ENCODE measurements at regions not wholly inside any gene's neighbourhood (a gene's known extent, or its start where the extent isn't known, plus 50 kb on each side); places are given as distances from the start of the nearest gene placed in this dataset.

- no peak for DNase-seq
Observed at GRCh38 chr5:4862500-4862899, 277.6 kb upstream of the ADAMTS16 start.

GRCh38 chr5:4866131-4866659 lies 273.9 kb upstream of the ADAMTS16 start:
- no peak for DNase-seq

DNA sequence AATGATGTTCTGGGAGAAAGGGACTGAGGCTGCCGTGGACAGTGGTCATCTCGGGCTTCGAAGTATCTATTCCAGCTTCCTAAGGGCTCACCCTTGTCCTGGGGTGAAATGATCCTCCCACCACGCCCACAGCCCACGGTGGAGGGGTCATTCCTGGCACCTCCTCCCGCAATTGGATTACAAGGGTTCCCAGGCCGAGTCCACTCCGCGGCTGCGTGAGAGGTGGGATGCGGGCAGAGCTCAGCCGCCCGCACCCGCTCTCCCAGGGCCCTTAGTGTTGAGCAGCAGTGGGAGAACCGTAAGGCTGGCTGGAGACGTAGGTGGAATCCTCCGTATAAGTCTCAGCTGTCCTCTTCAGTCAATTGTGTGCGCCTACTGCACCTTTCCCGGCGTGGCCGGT lies 273.3 kb upstream of the ADAMTS16 start:
- no peak for DNase-seq

DNA sequence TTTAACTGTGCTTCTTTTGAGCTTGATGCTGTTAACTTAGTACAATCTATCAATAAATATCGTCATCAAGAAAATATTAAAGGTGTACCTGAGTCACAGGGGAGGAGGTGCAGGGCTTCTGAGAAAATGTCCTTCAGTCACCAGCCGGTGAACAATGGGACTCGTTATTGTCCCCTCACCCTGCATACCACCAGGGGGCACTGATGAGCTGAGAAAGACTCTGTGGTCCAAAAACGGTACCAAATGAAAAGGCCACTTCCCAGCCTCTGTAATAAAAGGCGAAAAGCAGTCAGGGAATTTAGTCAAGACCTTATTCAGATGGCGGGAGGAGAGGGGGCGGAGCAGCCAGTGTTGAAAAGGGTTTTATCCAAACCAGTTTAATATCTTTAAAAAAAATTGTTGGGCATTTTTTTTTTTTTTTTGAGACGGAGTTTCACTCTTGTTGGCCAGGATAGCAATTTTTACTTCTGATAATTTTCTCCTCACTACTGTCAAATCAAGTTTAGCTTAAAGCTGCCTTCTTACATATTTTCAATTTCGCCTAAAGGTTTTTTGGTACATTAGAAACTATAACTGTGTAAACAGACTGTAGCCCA lies 271.9 kb upstream of the ADAMTS16 start:
- DNase-seq, result peak; percentile 5

DNA sequence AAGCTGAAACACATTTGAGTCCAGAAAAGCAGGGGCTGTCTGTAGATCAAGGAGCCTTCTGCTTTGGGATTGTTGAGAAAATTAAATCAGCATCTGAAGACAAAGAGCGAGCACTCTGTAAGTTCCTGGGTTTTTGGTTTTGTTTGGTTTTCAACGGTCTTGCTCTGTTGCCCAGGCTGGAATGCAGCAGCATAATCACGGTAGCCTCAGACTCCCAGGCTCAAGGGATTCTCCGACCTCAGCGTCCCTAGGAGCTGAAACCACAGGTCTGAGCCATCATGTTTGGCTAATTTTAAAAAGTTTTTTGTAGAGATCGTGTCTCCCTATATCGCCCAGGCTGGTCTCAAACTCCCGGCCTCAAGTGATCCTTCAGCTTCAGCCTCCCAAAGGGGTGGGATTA lies 266.5 kb upstream of the ADAMTS16 start:
- DNase-seq, result no peak

DNA sequence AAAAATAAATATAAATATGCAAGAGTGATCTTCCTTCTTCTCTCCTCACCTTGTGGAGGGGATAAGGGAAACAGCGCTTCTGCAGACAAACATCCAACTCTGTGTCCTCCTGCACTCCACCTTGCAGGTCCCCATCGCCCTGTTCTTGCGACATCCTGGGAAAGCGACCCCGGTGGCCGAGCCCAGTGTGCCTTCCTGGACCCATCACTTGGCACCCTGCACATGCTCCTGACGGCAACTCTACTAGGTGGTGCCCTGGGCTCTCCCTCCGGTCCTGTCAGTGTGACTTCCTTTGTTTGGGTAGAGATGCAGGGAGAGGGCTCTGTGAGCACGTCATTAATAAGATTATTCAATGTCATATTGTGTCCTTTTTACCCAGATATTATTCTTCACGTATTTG lies 266.0 kb upstream of the ADAMTS16 start:
- DNase-seq, result no peak

GRCh38 chr5:4875942-4876341 lies 264.2 kb upstream of the ADAMTS16 start:
- DNase-seq, result no peak

- DNase-seq, result no peak
Observed at GRCh38 chr5:4876804-4877203, 263.3 kb upstream of the ADAMTS16 start.

DNA sequence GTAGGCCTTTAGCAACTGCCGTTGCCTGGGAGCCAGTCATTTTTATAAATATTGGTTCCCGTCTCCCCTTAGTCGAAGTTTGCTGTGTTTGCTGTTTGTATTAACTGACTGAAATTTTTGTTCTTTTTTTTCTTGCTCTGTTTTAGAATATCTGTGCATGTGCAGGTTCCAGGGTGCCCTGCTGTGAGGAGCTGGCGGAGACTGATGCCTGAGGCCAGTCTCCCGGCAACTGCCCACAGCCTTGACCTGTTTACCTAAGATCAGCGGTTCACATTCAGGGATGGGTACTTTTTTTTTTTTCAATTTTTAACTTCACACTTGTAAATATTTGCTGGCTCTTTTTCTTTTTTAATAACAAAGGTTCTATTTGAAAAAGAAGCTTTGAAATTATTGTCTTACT lies 262.6 kb upstream of the ADAMTS16 start:
- no peak for DNase-seq

DNA sequence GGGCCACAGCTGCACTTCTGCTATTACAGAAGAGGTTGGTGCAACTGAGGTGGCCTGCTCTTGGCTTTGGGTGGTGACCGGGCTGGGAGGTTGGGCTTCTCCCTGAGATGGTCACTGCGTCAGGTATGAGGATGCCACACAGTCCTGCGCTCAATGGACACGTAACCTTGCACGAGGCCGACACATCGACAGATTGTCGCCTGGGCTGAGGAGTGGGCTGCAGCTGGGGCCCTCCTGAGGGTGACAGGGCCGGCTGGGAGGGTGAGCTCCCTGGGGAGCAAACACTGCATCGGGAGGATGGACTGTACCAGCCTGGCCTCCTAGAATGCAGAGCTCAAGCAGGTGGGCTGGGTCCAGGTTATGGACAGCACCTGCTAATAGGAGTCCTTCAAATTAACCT lies 261.1 kb upstream of the ADAMTS16 start:
- no peak for DNase-seq

- DNase-seq, result peak; percentile 10
Observed at GRCh38 chr5:4879693-4880303, 260.3 kb upstream of the ADAMTS16 start.

GRCh38 chr5:4880304-4880741 lies 259.8 kb upstream of the ADAMTS16 start:
- DNase-seq, result no peak

DNA sequence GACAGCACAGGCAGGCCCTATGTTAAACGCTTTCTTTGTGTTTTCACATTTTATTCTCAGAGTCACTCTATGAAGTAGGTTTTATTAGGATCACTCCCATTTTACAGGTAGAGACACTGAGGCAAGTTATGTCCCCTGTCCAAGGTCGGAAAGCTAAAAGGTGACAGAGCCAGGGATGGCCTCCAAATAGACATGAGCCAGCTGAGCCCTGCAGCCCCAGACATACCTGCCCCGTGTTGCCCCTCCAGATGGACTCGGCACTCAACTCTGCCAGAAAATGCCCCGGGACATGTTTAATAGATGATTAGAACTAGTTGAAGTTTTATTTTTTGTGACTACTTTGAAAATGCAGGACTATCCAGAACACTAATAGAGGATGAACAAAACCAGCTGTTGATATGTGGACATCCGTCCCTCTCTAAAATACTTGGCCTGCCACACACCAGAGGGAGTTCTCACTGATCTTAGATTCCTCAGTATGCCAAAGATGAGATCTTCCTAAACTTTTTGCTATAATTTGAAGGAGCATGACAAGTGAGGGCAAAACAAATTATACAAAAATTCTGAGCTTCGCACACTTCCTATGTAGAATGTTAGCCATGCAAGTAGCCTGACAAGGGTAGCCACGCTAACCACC lies 258.6 kb upstream of the ADAMTS16 start:
- no peak for DNase-seq

DNA sequence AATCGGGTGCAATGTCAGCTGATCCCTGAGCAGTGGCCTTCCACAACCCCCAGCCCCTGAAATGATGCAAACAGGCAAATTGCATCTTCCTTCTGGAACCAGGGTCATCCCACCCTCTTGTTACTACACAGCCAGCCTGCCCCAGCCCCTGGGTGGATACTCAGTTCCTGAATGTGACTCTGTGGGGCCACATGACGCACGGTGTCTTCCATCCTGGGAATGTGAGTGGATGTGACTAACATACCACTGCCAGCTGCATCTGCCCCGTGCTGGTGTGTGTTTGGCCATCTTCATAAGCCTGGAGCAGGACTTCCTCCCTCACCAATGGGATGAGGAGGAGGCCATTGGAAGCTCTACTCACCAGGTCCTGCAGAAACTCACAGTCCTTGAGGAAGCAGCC lies 257.9 kb upstream of the ADAMTS16 start:
- no peak for DNase-seq

- no peak for DNase-seq
Observed at GRCh38 chr5:4883360-4883759, 256.8 kb upstream of the ADAMTS16 start.

GRCh38 chr5:4893063-4893744 lies 246.9 kb upstream of the ADAMTS16 start:
- DNase-seq, result no peak

GRCh38 chr5:4896328-4896727 lies 243.8 kb upstream of the ADAMTS16 start:
- no peak for DNase-seq

DNA sequence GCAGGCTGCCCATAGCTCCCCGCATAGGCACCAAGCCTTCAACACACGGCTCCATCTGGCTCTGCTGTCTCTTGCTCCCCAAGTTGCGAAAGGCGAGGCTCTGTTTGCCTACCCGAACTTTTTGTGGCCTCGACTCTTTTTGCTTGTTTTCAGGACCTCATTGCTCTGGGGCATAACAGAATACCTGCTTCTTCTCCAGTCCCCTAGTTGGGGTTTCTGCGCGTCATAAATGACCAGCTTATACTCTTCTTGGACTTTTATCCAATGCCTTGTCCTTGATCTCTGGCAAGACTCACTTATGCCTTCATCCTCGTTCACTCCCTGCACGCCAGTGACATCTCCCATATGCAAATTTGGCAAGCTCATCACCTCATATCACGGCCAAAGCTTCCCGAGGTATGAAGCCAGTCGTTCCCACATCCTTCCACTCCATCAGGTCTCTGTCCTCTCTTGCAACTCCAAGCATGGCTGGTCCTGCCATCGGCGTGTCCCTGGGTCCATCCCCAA lies 238.8 kb upstream of the ADAMTS16 start:
- no peak for DNase-seq

DNA sequence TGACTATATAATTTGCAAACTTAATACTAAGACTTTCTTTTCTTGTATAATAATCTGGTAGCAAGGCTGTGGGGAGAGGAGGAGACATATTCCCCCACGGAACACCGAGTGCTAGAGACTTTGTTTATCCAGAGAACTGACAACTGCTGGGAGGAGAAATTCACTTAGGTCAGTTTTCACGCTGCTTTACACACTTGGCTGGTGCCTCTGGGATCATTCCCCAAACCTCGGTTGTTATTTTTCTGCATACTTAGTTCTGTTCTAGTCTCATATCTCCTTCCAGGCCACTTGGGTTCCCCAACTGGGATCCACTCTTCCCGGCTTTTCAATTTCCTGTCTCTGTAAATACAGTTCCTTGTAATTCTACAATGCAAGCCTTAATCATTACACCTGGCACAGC lies 238.2 kb upstream of the ADAMTS16 start:
- DNase-seq, result no peak

DNA sequence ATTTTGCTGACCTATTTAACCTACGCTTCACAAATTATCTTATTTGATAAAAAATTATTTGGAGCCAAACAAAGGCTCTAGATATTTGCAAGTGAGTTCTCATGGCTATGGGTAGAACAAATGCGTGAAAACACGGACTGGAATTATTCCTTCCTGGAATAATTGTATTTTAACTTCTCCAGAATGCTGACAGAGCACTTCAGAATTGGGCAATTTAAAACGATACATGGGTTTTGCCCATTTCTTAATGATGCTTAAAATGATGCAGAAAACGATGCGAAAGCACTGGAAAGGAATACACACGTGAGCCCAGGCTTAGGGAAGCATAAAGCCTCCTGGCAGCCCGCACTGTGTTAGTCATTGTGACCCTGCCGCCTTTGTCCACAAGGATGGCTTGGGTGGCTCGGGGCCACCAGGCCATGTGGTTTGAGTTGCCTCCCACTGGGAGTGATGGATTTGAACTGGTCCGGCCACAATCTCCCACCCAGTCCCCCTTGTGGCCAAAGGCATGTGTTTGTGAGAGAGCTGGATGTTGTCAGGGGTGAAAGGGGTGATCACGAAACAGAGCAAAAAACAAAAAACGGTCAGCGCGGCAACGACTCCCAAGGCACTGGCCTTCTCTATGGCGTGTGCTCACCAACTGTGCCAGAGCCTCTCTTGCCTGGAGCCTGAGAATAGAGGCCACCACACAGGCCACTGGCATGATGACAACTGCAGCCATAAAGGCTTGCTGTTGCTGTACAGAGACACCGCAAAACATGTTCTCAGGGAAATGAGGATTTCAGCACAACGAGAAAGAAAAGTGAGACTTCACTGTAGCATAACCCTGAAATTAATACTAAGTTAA lies 234.2 kb upstream of the ADAMTS16 start:
- DNase-seq, result no peak

GRCh38 chr5:4906786-4907185 lies 233.3 kb upstream of the ADAMTS16 start:
- no peak for DNase-seq

- no peak for DNase-seq
Observed at GRCh38 chr5:4907571-4907970, 232.6 kb upstream of the ADAMTS16 start.

- DNase-seq, result no peak
Observed at GRCh38 chr5:4909086-4909485, 231.0 kb upstream of the ADAMTS16 start.

All from stimulated activated naive CD4-positive, alpha-beta T cell treated with Interleukin-2 at 50 U/mL for 16 hours (primary cell).